ENCODE measurements at regions not wholly inside any gene's neighbourhood (a gene's known extent, or its start where the extent isn't known, plus 50 kb on each side); places are given as distances from the start of the nearest gene placed in this dataset.

- TF ChIP-seq CTCF (IDR thresholded peaks at IDR 0.05) (no peak), POLR2A (IDR thresholded peaks at IDR 0.05) (no peak)
Observed at GRCh38 chr3:187507905-187508304, 139.7 kb downstream of the RTP4 start.
